DOHH2 (cell line): ENCODE measurements at regions not wholly inside any gene's neighbourhood (a gene's known extent, or its start where the extent isn't known, plus 50 kb on each side); places are given as distances from the start of the nearest gene placed in this dataset.

Experiments used
- H3F3A ChIP-seq: fragments of 200-600 bp; sonication (generic), shearing (Covaris generic); 2 replicates; pipeline ENCODE4 v1.6.0; 2016; ENCODE audit warnings: antibody characterized with exemption, mild to moderate bottlenecking; ENCODE audit not compliant: control insufficient read depth, insufficient read depth
- H3K27ac ChIP-seq: fragments of 200-600 bp; sonication (generic); 2 replicates; pipeline ENCODE4 v1.5.1; 2014; ENCODE audit warnings: low read depth, mild to moderate bottlenecking, low read length, moderate library complexity
- H3K27me3 ChIP-seq: fragments of 200-600 bp; sonication (generic); 2 replicates; pipeline ENCODE4 v1.6.1; 2014; ENCODE audit warnings: mild to moderate bottlenecking, low read length, mixed read lengths; ENCODE audit not compliant: control insufficient read depth
- H3K36me3 ChIP-seq: fragments of 200-600 bp; sonication (generic); 2 replicates; pipeline ENCODE4 v1.6.1; 2014; ENCODE audit warnings: mild to moderate bottlenecking, low read length, moderate library complexity, mixed read lengths; ENCODE audit not compliant: control insufficient read depth
- H3K4me1 ChIP-seq: fragments of 200-600 bp; sonication (generic); 2 replicates; pipeline ENCODE4 v1.6.1; 2014; ENCODE audit warnings: mild to moderate bottlenecking, low read length, mixed read lengths; ENCODE audit not compliant: control insufficient read depth
- H3K4me2 ChIP-seq: fragments of 200-600 bp; sonication (generic); 2 replicates; pipeline ENCODE4 v1.6.0; 2014; ENCODE audit warnings: mild to moderate bottlenecking, low read length, moderate library complexity
- H3K4me3 ChIP-seq: fragments of 200-600 bp; sonication (generic); 2 replicates; pipeline ENCODE4 v1.5.1; 2014; ENCODE audit warnings: mild to moderate bottlenecking, low read length, mixed read lengths
- H3K79me2 ChIP-seq: fragments of 200-600 bp; sonication (generic); 2 replicates; pipeline ENCODE4 v1.6.1; 2014; ENCODE audit warnings: mild to moderate bottlenecking, low read length, mixed read lengths; ENCODE audit not compliant: control insufficient read depth
- H3K9me2 ChIP-seq: fragments of 200-600 bp; sonication (generic); replicated peaks from 2 replicates; pipeline ENCODE4 v1.6.1; 2014; ENCODE audit warnings: mild to moderate bottlenecking, low read length, mixed read lengths; ENCODE audit not compliant: control insufficient read depth
- H3K9me3 ChIP-seq: fragments of 200-600 bp; sonication (generic); 2 replicates; pipeline ENCODE4 v1.6.1; 2014; ENCODE audit warnings: antibody characterized with exemption, low read length, mixed read lengths; ENCODE audit not compliant: control insufficient read depth, insufficient read depth
- H4K20me1 ChIP-seq: fragments of 200-600 bp; sonication (generic); 2 replicates; pipeline ENCODE4 v1.6.0; 2014; ENCODE audit warnings: low read depth, mild to moderate bottlenecking, antibody characterized with exemption, low read length, moderate library complexity; ENCODE audit not compliant: control insufficient read depth, insufficient read depth
- CTCF ChIP-seq: fragments of 200-600 bp; sonication (generic); IDR thresholded peaks from one replicate; pipeline ENCODE4 v1.5.1; 2014; ENCODE audit warnings: antibody characterized with exemption, mild to moderate bottlenecking, low read depth, low read length; ENCODE audit not compliant: poor library complexity, severe bottlenecking
- EZH2phosphoT487 ChIP-seq: fragments of 200-600 bp; sonication (generic); IDR thresholded peaks from 2 replicates; pipeline ENCODE4 v1.6.1; 2017; ENCODE audit warnings: borderline replicate concordance, mild to moderate bottlenecking, antibody characterized with exemption, low read length, moderate library complexity, mixed read lengths

- Histone ChIP-seq H3F3A (no peaks in the 10 kb centered on the region), H3K4me1 (no peaks in the 10 kb centered on the region), H3K9me2 (no peaks in the 10 kb centered on the region; the same call in 1 of the 2 replicates), H3K36me3 (no peaks in the 10 kb centered on the region), H4K20me1 (no peaks in the 10 kb centered on the region), H3K27me3 (no peaks in the 10 kb centered on the region), H3K4me3 (no peak overlapping the region), H3K27ac (no peak overlapping the region), H3K79me2 (no peaks in the 10 kb centered on the region), H3K9me3 (no peaks in the 10 kb centered on the region), H3K4me2 (no peak overlapping the region)
- TF ChIP-seq CTCF, result no peak
- TF ChIP-seq EZH2phosphoT487, result no peak
These were observed 150.2 kb upstream of the B3GAT1 start for GRCh38 chr11:134562196-134562595.

- Histone ChIP-seq H3K4me2 (no peak overlapping the region), H3K9me3 (no peaks in the 10 kb centered on the region), H4K20me1 (no peaks in the 10 kb centered on the region), H3K79me2 (no peaks in the 10 kb centered on the region), H3K27ac (no peak overlapping the region), H3K4me3 (no peak overlapping the region), H3K9me2 (no peaks in the 10 kb centered on the region; the same call in 1 of the 2 replicates), H3K36me3 (no peaks in the 10 kb centered on the region), H3F3A (no peaks in the 10 kb centered on the region), H3K27me3 (no peaks in the 10 kb centered on the region), H3K4me1 (no peaks in the 10 kb centered on the region)
- TF ChIP-seq CTCF (no peak), EZH2phosphoT487 (no peak)
These were observed 149.3 kb upstream of the B3GAT1 start for GRCh38 chr11:134561331-134561720.

- no peak overlapping the region for H3K27ac ChIP-seq
- H3K9me3 ChIP-seq, result no peaks in the 10 kb centered on the region
- H3K36me3 ChIP-seq, result no peaks in the 10 kb centered on the region
- H3K4me3 ChIP-seq, result no peak overlapping the region
- no peak overlapping the region for H3K4me2 ChIP-seq
- H3K9me2 ChIP-seq, result no peaks in the 10 kb centered on the region; the same call in 1 of the 2 replicates
- H3F3A ChIP-seq, result no peaks in the 10 kb centered on the region
- no peak for TF ChIP-seq CTCF
- no peak for TF ChIP-seq EZH2phosphoT487
- H3K79me2 ChIP-seq, result no peaks in the 10 kb centered on the region
- H3K27me3 ChIP-seq, result no peaks in the 10 kb centered on the region
- H4K20me1 ChIP-seq, result no peaks in the 10 kb centered on the region
- no peaks in the 10 kb centered on the region for H3K4me1 ChIP-seq
These were observed 148.7 kb upstream of the B3GAT1 start for GRCh38 chr11:134560566-134561330.
